Endodermal cell (in vitro differentiated cells): ENCODE measurements at regions not wholly inside any gene's neighbourhood (a gene's known extent, or its start where the extent isn't known, plus 50 kb on each side); places are given as distances from the start of the nearest gene placed in this dataset.

Source experiments
- DNase-seq: peaks from one replicate; pipeline ENCODE4 v3.0.0-alpha.2; 2017
- H3K27ac ChIP-seq: 2 replicates; pipeline ENCODE4 v1.5.1; 2013; ENCODE audit warnings: mild to moderate bottlenecking, low read depth, low read length, moderate library complexity
- H3K27me3 ChIP-seq: 2 replicates; pipeline ENCODE4 v1.6.1; 2013; ENCODE audit warnings: mild to moderate bottlenecking, low read length, moderate library complexity; ENCODE audit not compliant: insufficient read depth, control insufficient read depth, poor library complexity, severe bottlenecking
- H3K36me3 ChIP-seq: 2 replicates; pipeline ENCODE4 v1.7.0; 2013; ENCODE audit warnings: mild to moderate bottlenecking, low read length, moderate library complexity; ENCODE audit not compliant: control insufficient read depth, insufficient read depth
- H3K4me1 ChIP-seq: one replicate; pipeline ENCODE4 v1.7.0; 2013; ENCODE audit warnings: low read length; ENCODE audit not compliant: control insufficient read depth, insufficient read depth
- H3K4me3 ChIP-seq: 2 replicates; pipeline ENCODE4 v1.5.1; 2013; ENCODE audit warnings: mild to moderate bottlenecking, low read length, moderate library complexity
- H3K9ac ChIP-seq: 2 replicates; pipeline ENCODE4 v1.6.1; 2013; ENCODE audit warnings: mild to moderate bottlenecking, low read length, moderate library complexity; ENCODE audit not compliant: poor library complexity, severe bottlenecking; ENCODE audit errors: extremely low read depth
- H3K9me3 ChIP-seq: 2 replicates; pipeline ENCODE4 v1.6.1; 2013; ENCODE audit warnings: mild to moderate bottlenecking, low read length, moderate library complexity; ENCODE audit not compliant: control insufficient read depth
- H3K27ac Mint-ChIP-seq: 2 replicates; pipeline ENCODE4 v1.8.0; 2020; ENCODE audit warnings: mixed read lengths
- H3K27me3 Mint-ChIP-seq: 2 replicates; pipeline ENCODE4 v1.8.0; 2021; ENCODE audit warnings: mild to moderate bottlenecking, mixed read lengths; ENCODE audit not compliant: insufficient read depth
- H3K36me3 Mint-ChIP-seq: 2 replicates; pipeline ENCODE4 v1.8.0; 2020; ENCODE audit warnings: low read depth, mixed read lengths
- H3K4me1 Mint-ChIP-seq: 2 replicates; pipeline ENCODE4 v1.8.0; 2020; ENCODE audit warnings: mixed read lengths
- H3K4me3 Mint-ChIP-seq: 2 replicates; pipeline ENCODE4 v1.8.0; 2020; ENCODE audit warnings: mild to moderate bottlenecking, moderate library complexity, mixed read lengths
- H3K9me3 Mint-ChIP-seq: 2 replicates; pipeline ENCODE4 v1.8.0; 2020; ENCODE audit warnings: mild to moderate bottlenecking, mixed read lengths
- CTCF ChIP-seq: fragments of 200-600 bp; sonication (generic); conservative IDR thresholded peaks from 2 replicates; pipeline ENCODE4 v1.5.0; 2021; ENCODE audit warnings: antibody characterized with exemption, mild to moderate bottlenecking
- WGBS, 2 experiments: methylation state at CpG; one replicate each; pipeline versions ENCODE4 v1.1.5 to v1.1.7; 2013; ENCODE audit warnings: missing lambda C conversion rate in 2 of 2, mixed read lengths in 1 of 2; ENCODE audit not compliant: insufficient coverage in 1 of 2, insufficient read length in 1 of 2; 5-methylcytosine and 5-hydroxymethylcytosine counted together

GRCh38 chrX:77342004-77342403, 105.2 kb upstream of the FGF16 start:
- Histone ChIP-seq H3K9me3 (no peaks in the 10 kb centered on the region), H3K27me3 (no peaks in the 10 kb centered on the region), H3K9ac (no peak overlapping the region), H3K27ac (no peak overlapping the region), H3K4me3 (no peak overlapping the region), H3K4me1 (no peaks in the 10 kb centered on the region), H3K36me3 (no peaks in the 10 kb centered on the region)
- no peak for TF ChIP-seq CTCF
- H3K4me3 Mint-ChIP-seq, result no peak overlapping the region
- no peaks in the 10 kb centered on the region for H3K4me1 Mint-ChIP-seq
- H3K36me3 Mint-ChIP-seq, result no peaks in the 10 kb centered on the region
- no peaks in the 10 kb centered on the region for H3K27me3 Mint-ChIP-seq
- peak; percentile 57 for DNase-seq
- peaks cover 55% of the 10 kb centered on the region for H3K9me3 Mint-ChIP-seq
- 36% methylated on average over 1 of the region's 1 CpG; no CpG with 5 or more reads in 1 of the 2 experiments for WGBS, 2 experiments
- no peak overlapping the region for H3K27ac Mint-ChIP-seq

- Mint-ChIP-seq H3K4me1 (peaks cover 5% of the 10 kb centered on the region), H3K4me3 (no peak overlapping the region), H3K9me3 (peaks cover 65% of the 10 kb centered on the region), H3K27ac (no peak overlapping the region), H3K27me3 (no peaks in the 10 kb centered on the region), H3K36me3 (no peaks in the 10 kb centered on the region)
- H3K4me1 ChIP-seq, result no peaks in the 10 kb centered on the region
- no peaks in the 10 kb centered on the region for H3K27me3 ChIP-seq
- no peak for TF ChIP-seq CTCF
- H3K9ac ChIP-seq, result no peak overlapping the region
- H3K4me3 ChIP-seq, result no peak overlapping the region
- WGBS, 2 experiments, result 79 to 80% methylated on average over 1 of the region's 1 CpG
- no peaks in the 10 kb centered on the region for H3K36me3 ChIP-seq
- H3K27ac ChIP-seq, result no peak overlapping the region
- no peak for DNase-seq
- no peaks in the 10 kb centered on the region for H3K9me3 ChIP-seq
These were observed 100.3 kb upstream of the FGF16 start for GRCh38 chrX:77346859-77347258.

DNA sequence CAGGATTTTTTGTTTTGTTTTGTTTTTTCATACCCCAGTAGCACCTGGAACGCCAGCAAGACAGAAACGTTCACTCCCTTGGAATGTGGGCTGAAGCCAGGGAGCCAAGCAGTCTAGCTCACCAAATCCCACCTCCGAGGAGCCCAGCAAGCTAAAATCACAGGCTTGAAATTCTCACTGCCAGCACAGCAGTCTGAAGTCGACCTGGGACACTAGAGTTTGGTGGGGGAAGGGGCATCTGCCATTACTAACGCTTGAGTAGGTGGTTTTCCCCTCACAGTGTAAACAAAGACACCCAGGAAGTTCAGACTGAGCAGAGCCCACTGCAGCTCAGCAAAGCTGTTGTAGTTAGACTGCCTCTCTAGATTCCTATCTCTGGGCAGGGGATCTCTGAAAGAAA, 99.6 kb upstream of the FGF16 start:
- H3K4me3 Mint-ChIP-seq, result no peak overlapping the region
- Histone ChIP-seq H3K27ac (no peak overlapping the region), H3K36me3 (no peaks in the 10 kb centered on the region), H3K4me3 (no peak overlapping the region), H3K27me3 (no peaks in the 10 kb centered on the region), H3K9ac (no peak overlapping the region), H3K9me3 (no peaks in the 10 kb centered on the region), H3K4me1 (no peaks in the 10 kb centered on the region)
- peak overlapping the region; percentile 67 for H3K27ac Mint-ChIP-seq
- WGBS, 2 experiments, result 61% methylated on average over 5 of the region's 5 CpGs; no CpG with 5 or more reads in 1 of the 2 experiments
- H3K4me1 Mint-ChIP-seq, result peaks cover 5% of the 10 kb centered on the region
- DNase-seq, result peak; percentile 52
- H3K36me3 Mint-ChIP-seq, result no peaks in the 10 kb centered on the region
- no peak for TF ChIP-seq CTCF
- H3K27me3 Mint-ChIP-seq, result no peaks in the 10 kb centered on the region
- H3K9me3 Mint-ChIP-seq, result peaks cover 65% of the 10 kb centered on the region
